ENCODE measurements at regions not wholly inside any gene's neighbourhood (a gene's known extent, or its start where the extent isn't known, plus 50 kb on each side); places are given as distances from the start of the nearest gene placed in this dataset.

GRCh38 chr9:118364266-118365106, 660.3 kb downstream of the TLR4 start:
- Histone ChIP-seq H3K9me3 (no peaks in the 10 kb centered on the region), H3K4me3 (no peak overlapping the region), H3K36me3 (replicated peaks) (no peaks in the 10 kb centered on the region), H3K27me3 (ENCODE audit: low read depth) (no peaks in the 10 kb centered on the region), H3K4me1 (no peaks in the 10 kb centered on the region)
- in situ Hi-C loops (cut with MboI; ENCODE audit: low sequenced_read_pairs), result no loop called here
- DNase-seq (ENCODE audit: low spot score in 2 of 2), result no peak

GRCh38 chr9:118366228-118366627, 662.0 kb downstream of the TLR4 start:
- in situ Hi-C loops (cut with MboI; ENCODE audit: low sequenced_read_pairs), result no loop called here
- no peaks in the 10 kb centered on the region for H3K9me3 ChIP-seq
- no peaks in the 10 kb centered on the region for H3K27me3 ChIP-seq (ENCODE audit: low read depth)
- H3K4me3 ChIP-seq, result no peak overlapping the region
- no peaks in the 10 kb centered on the region for H3K36me3 ChIP-seq (replicated peaks)
- DNase-seq (ENCODE audit: low spot score in 2 of 2), result no peak
- H3K4me1 ChIP-seq, result no peaks in the 10 kb centered on the region

- Histone ChIP-seq H3K27me3 (ENCODE audit: low read depth) (no peaks in the 10 kb centered on the region), H3K4me3 (no peak overlapping the region), H3K36me3 (replicated peaks) (no peaks in the 10 kb centered on the region), H3K9me3 (no peaks in the 10 kb centered on the region), H3K4me1 (no peaks in the 10 kb centered on the region)
- DNase-seq (ENCODE audit: low spot score in 2 of 2), result no peak
- in situ Hi-C loops (cut with MboI; ENCODE audit: low sequenced_read_pairs), result no loop called here
Measured at GRCh38 chr9:118367383-118367782, 663.2 kb downstream of the TLR4 start.

- Histone ChIP-seq H3K4me3 (no peak overlapping the region), H3K4me1 (no peaks in the 10 kb centered on the region), H3K9me3 (no peaks in the 10 kb centered on the region), H3K36me3 (replicated peaks) (no peaks in the 10 kb centered on the region), H3K27me3 (ENCODE audit: low read depth) (no peaks in the 10 kb centered on the region)
- in situ Hi-C loops (cut with MboI; ENCODE audit: low sequenced_read_pairs), result no loop called here
- DNase-seq (ENCODE audit: low spot score in 2 of 2), result no peak
Measured at GRCh38 chr9:118384531-118385100, 680.4 kb downstream of the TLR4 start.

GRCh38 chr9:118395415-118395814, 691.2 kb downstream of the TLR4 start:
- no peak for DNase-seq (ENCODE audit: low spot score in 2 of 2)
- H3K4me1 ChIP-seq, result no peaks in the 10 kb centered on the region
- in situ Hi-C loops (cut with MboI; ENCODE audit: low sequenced_read_pairs), result no loop called here
- H3K9me3 ChIP-seq, result no peaks in the 10 kb centered on the region
- no peaks in the 10 kb centered on the region for H3K27me3 ChIP-seq (ENCODE audit: low read depth)
- H3K36me3 ChIP-seq (replicated peaks), result no peaks in the 10 kb centered on the region
- H3K4me3 ChIP-seq, result no peak overlapping the region

- Histone ChIP-seq H3K36me3 (replicated peaks) (no peaks in the 10 kb centered on the region), H3K4me1 (no peaks in the 10 kb centered on the region), H3K27me3 (ENCODE audit: low read depth) (no peaks in the 10 kb centered on the region), H3K9me3 (no peaks in the 10 kb centered on the region), H3K4me3 (no peak overlapping the region)
- in situ Hi-C loops (cut with MboI; ENCODE audit: low sequenced_read_pairs), result no loop called here
- no peak for DNase-seq (ENCODE audit: low spot score in 2 of 2)
Measured at GRCh38 chr9:118401546-118401945, 697.3 kb downstream of the TLR4 start.

- no peaks in the 10 kb centered on the region for H3K4me1 ChIP-seq
- no peak for DNase-seq (ENCODE audit: low spot score in 2 of 2)
- H3K4me3 ChIP-seq, result no peak overlapping the region
- in situ Hi-C loops (cut with MboI; ENCODE audit: low sequenced_read_pairs), result no loop called here
- H3K36me3 ChIP-seq (replicated peaks), result no peaks in the 10 kb centered on the region
- no peaks in the 10 kb centered on the region for H3K27me3 ChIP-seq (ENCODE audit: low read depth)
- H3K9me3 ChIP-seq, result no peaks in the 10 kb centered on the region
Measured at GRCh38 chr9:118414676-118415075, 710.5 kb downstream of the TLR4 start.

GRCh38 chr9:118418887-118419565, 714.8 kb downstream of the TLR4 start:
- DNase-seq (ENCODE audit: low spot score in 2 of 2), result no peak
- H3K9me3 ChIP-seq, result no peaks in the 10 kb centered on the region
- H3K4me1 ChIP-seq, result no peaks in the 10 kb centered on the region
- no peak overlapping the region for H3K4me3 ChIP-seq
- H3K27me3 ChIP-seq (ENCODE audit: low read depth), result no peaks in the 10 kb centered on the region
- H3K36me3 ChIP-seq (replicated peaks), result no peaks in the 10 kb centered on the region
- in situ Hi-C loops (cut with MboI; ENCODE audit: low sequenced_read_pairs), result no loop called here

GRCh38 chr9:118419676-118420075, 715.5 kb downstream of the TLR4 start:
- Histone ChIP-seq H3K4me1 (no peaks in the 10 kb centered on the region), H3K9me3 (no peaks in the 10 kb centered on the region), H3K4me3 (no peak overlapping the region), H3K27me3 (ENCODE audit: low read depth) (no peaks in the 10 kb centered on the region), H3K36me3 (replicated peaks) (no peaks in the 10 kb centered on the region)
- in situ Hi-C loops (cut with MboI; ENCODE audit: low sequenced_read_pairs), result no loop called here
- no peak for DNase-seq (ENCODE audit: low spot score in 2 of 2)

- DNase-seq (ENCODE audit: low spot score in 2 of 2), result no peak
- in situ Hi-C loops (cut with MboI; ENCODE audit: low sequenced_read_pairs), result no loop called here
- Histone ChIP-seq H3K36me3 (replicated peaks) (no peaks in the 10 kb centered on the region), H3K4me1 (no peaks in the 10 kb centered on the region), H3K9me3 (no peaks in the 10 kb centered on the region), H3K27me3 (ENCODE audit: low read depth) (no peaks in the 10 kb centered on the region), H3K4me3 (no peak overlapping the region)
Measured at GRCh38 chr9:118422508-118422907, 718.3 kb downstream of the TLR4 start.

GRCh38 chr9:118423021-118423420, 718.8 kb downstream of the TLR4 start:
- no peak for DNase-seq (ENCODE audit: low spot score in 2 of 2)
- no peak overlapping the region for H3K4me3 ChIP-seq
- in situ Hi-C loops (cut with MboI; ENCODE audit: low sequenced_read_pairs), result no loop called here
- no peaks in the 10 kb centered on the region for H3K4me1 ChIP-seq
- H3K9me3 ChIP-seq, result no peaks in the 10 kb centered on the region
- no peaks in the 10 kb centered on the region for H3K27me3 ChIP-seq (ENCODE audit: low read depth)
- H3K36me3 ChIP-seq (replicated peaks), result no peaks in the 10 kb centered on the region

GRCh38 chr9:118423721-118424120, 719.5 kb downstream of the TLR4 start:
- in situ Hi-C loops (cut with MboI; ENCODE audit: low sequenced_read_pairs), result no loop called here
- DNase-seq (ENCODE audit: low spot score in 2 of 2), result no peak
- no peaks in the 10 kb centered on the region for H3K4me1 ChIP-seq

GRCh38 chr9:118426772-118427171, 722.6 kb downstream of the TLR4 start:
- H3K27me3 ChIP-seq (ENCODE audit: low read depth), result no peaks in the 10 kb centered on the region
- in situ Hi-C loops (cut with MboI; ENCODE audit: low sequenced_read_pairs), result no loop called here
- no peaks in the 10 kb centered on the region for H3K4me1 ChIP-seq
- no peak overlapping the region for H3K4me3 ChIP-seq
- no peak for DNase-seq (ENCODE audit: low spot score in 2 of 2)
- H3K9me3 ChIP-seq, result no peaks in the 10 kb centered on the region
- H3K36me3 ChIP-seq (replicated peaks), result no peaks in the 10 kb centered on the region

More at GRCh38 chr9:118423721-118424120, 719.5 kb downstream of the TLR4 start:
- H3K9me3 ChIP-seq, result no peaks in the 10 kb centered on the region
- no peaks in the 10 kb centered on the region for H3K36me3 ChIP-seq (replicated peaks)
- H3K27me3 ChIP-seq (ENCODE audit: low read depth), result no peaks in the 10 kb centered on the region
- H3K4me3 ChIP-seq, result no peak overlapping the region

GRCh38 chr9:118438810-118439209, 734.6 kb downstream of the TLR4 start:
- H3K36me3 ChIP-seq (replicated peaks), result no peaks in the 10 kb centered on the region
- no peak for DNase-seq (ENCODE audit: low spot score in 2 of 2)
- no peaks in the 10 kb centered on the region for H3K9me3 ChIP-seq
- H3K4me1 ChIP-seq, result no peaks in the 10 kb centered on the region
- H3K4me3 ChIP-seq, result no peak overlapping the region
- in situ Hi-C loops (cut with MboI; ENCODE audit: low sequenced_read_pairs), result no loop called here
- H3K27me3 ChIP-seq (ENCODE audit: low read depth), result no peaks in the 10 kb centered on the region

Data from HAP-1 (cell line).